H1 (cell line): ENCODE measurements at regions not wholly inside any gene's neighbourhood (a gene's known extent, or its start where the extent isn't known, plus 50 kb on each side); places are given as distances from the start of the nearest gene placed in this dataset.

Experiments
- RBBP5 ChIP-seq: IDR thresholded peaks from 2 replicates; pipeline ENCODE4 v1.7.1; 2012; ENCODE audit warnings: low read depth, mild to moderate bottlenecking, inconsistent platforms, low read length, moderate library complexity, borderline replicate concordance
- SUZ12 ChIP-seq: fragments of 200-600 bp; sonication (generic); IDR thresholded peaks from 2 replicates; pipeline ENCODE4 v1.6.1; 2012; ENCODE audit warnings: mild to moderate bottlenecking, inconsistent platforms, low read length, moderate library complexity, mixed read lengths

DNA sequence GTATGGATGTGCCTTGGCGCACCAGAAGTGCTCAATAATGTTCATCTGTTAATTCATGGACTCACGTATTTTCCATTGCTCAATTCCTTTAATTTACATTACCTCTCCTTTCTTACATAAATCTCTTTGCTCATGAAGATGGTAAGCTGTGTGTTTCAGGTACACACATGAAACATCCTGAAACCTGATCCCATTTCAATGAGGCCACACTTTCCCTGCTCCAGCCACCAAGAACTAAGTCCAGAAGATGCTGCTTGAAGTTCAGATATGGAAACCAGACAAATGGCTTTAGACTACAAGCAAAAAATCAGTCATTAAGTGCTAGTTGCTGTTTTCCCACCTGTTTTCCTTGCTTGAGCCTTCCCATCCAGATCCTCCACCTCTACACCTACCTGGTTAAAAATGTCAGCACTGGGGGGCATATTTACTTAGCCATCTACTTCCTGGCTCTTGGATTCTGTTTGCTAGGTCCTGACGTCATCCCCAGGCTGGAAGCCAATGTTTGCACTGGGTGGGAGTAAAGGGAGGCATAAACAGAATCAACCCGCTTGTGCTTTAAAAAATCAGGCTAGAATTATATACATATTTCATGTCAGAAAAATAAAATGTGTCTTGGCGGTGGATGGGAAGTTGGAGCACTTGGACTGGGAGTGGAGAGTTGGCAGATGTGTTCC is 309.7 kb downstream of the OSR1 start (continued):
- TF ChIP-seq RBBP5 = no peak
- TF ChIP-seq SUZ12 = no peak
